Gastrocnemius medialis (tissue), 4 donors: ENCODE measurements at regions not wholly inside any gene's neighbourhood (a gene's known extent, or its start where the extent isn't known, plus 50 kb on each side); places are given as distances from the start of the nearest gene placed in this dataset.

Experiments
- ATAC-seq, 2 donors: fragments of 150-250 bp; one replicate each; pipeline ENCODE4 v1.9.1; 2016
- DNase-seq, 2 donors: peaks; one replicate each; pipeline ENCODE4 v3.0.0-alpha.2; 2019
- H3K27ac ChIP-seq, 4 donors: fragments of 200-600 bp; sonication (generic); 1 replicate in 1 of 4; 2 replicates in 3 of 4; pipeline ENCODE4 v1.5.1; 2016 to 2018; ENCODE audit warnings: mild to moderate bottlenecking in 2 of 4, moderate library complexity in 1 of 4
- H3K27me3 ChIP-seq, 3 donors: fragments of 200-600 bp; sonication (generic) in 2 of 3; 1 replicate in 1 of 3; 2 replicates in 2 of 3; pipeline versions ENCODE4 v1.5.1 to v1.6.0; 2016 to 2019; ENCODE audit warnings: mild to moderate bottlenecking in 1 of 3, moderate library complexity in 1 of 3
- H3K36me3 ChIP-seq, 2 donors: fragments of 200-600 bp; sonication (generic) in 1 of 2; one replicate each; pipeline ENCODE4 v1.5.1; 2017 to 2018
- H3K4me1 ChIP-seq, 2 donors: fragments of 200-600 bp; sonication (generic) in 1 of 2; one replicate each; pipeline ENCODE4 v1.5.1; 2016 to 2017; ENCODE audit warnings: mild to moderate bottlenecking in 2 of 2
- H3K4me3 ChIP-seq, 4 donors: fragments of 200-600 bp; sonication (generic) in 3 of 4; 1 replicate in 1 of 4; 2 replicates in 3 of 4; pipeline ENCODE4 v1.5.1; 2016 to 2019; ENCODE audit warnings: mild to moderate bottlenecking in 2 of 4
- H3K9me3 ChIP-seq, 3 donors: fragments of 200-600 bp; sonication (generic) in 2 of 3; 1 replicate in 1 of 3; 2 replicates in 2 of 3; pipeline ENCODE4 v1.5.1; 2016 to 2019
- POLR2A ChIP-seq, 2 donors: fragments of 450-650 bp; IDR thresholded peaks; one replicate each; pipeline ENCODE4 v1.6.1; 2017; ENCODE audit warnings: antibody characterized with exemption in 2 of 2, mild to moderate bottlenecking in 2 of 2, moderate library complexity in 2 of 2
- in situ Hi-C, 4 donors: fragments of 200-750 bp; cut with MboI; loops; one replicate each; pipeline versions ENCODE4 v1.15.0 to v1.8.0; 2017; ENCODE audit warnings: low sequenced_read_pairs in 4 of 4
- intact Hi-C: fragments of 100-400 bp; cut with DNase I; formaldehyde crosslinking; loops from one replicate; pipeline ENCODE4 v1.15.1; 2023; ENCODE audit warnings: low total_unique reads
- TF ChIP-seq, protein P1 (sequence below), 5 experiments: fragments of 450-650 bp in 3 of 5; fragments of 200-600 bp in 2 of 5; sonication (generic) in 2 of 5; IDR thresholded peaks in 4 of 5; conservative IDR thresholded peaks in 1 of 5; 1 replicate in 4 of 5; 2 replicates in 1 of 5; pipeline ENCODE4 v1.5.1; 2016 to 2019; ENCODE audit warnings: antibody characterized with exemption in 5 of 5, mild to moderate bottlenecking in 3 of 5, moderate library complexity in 3 of 5

DNA sequence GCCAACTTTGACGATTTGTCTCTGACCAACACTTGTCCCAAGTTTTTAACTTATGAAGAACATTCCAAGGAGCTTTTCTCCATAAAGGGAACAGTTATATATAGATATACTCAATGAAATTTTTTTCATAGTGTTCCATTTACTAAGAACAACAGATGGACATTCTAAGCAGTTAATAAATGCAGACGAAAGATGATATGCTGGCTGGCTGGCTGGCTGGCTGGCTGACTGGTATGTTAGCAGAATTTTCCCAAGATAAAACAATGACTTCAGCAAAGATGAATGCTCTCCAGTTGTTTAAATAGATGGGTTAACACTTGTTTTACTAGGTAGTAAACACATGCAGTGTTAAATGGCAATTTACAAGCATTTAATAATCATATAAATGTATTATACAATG lies 62.2 kb downstream of the SPANXN3 start:
- Histone ChIP-seq H3K36me3 (no peaks in the 10 kb centered on the region), H3K4me1 (peaks cover 0 to 8% of the 10 kb centered on the region in 2 donors), H3K9me3 (no peaks in the 10 kb centered on the region), H3K27me3 (no peaks in the 10 kb centered on the region), H3K27ac (no peak overlapping the region), H3K4me3 (no peak overlapping the region)
- no peak for TF ChIP-seq POLR2A (IDR thresholded peaks at IDR 0.05)
- TF ChIP-seq, protein P1, sequence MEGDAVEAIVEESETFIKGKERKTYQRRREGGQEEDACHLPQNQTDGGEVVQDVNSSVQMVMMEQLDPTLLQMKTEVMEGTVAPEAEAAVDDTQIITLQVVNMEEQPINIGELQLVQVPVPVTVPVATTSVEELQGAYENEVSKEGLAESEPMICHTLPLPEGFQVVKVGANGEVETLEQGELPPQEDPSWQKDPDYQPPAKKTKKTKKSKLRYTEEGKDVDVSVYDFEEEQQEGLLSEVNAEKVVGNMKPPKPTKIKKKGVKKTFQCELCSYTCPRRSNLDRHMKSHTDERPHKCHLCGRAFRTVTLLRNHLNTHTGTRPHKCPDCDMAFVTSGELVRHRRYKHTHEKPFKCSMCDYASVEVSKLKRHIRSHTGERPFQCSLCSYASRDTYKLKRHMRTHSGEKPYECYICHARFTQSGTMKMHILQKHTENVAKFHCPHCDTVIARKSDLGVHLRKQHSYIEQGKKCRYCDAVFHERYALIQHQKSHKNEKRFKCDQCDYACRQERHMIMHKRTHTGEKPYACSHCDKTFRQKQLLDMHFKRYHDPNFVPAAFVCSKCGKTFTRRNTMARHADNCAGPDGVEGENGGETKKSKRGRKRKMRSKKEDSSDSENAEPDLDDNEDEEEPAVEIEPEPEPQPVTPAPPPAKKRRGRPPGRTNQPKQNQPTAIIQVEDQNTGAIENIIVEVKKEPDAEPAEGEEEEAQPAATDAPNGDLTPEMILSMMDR (IDR thresholded peaks at IDR 0.05 in 4 of 5, conservative IDR thresholded peaks at IDR 0.05 in 1 of 5): no peak
- in situ Hi-C loops (no loop called here), intact Hi-C loops (no loop called here)
- peak; percentile 56 to 76 for ATAC-seq
- peak in 1 of 2 donors; percentile 14 for DNase-seq

DNA sequence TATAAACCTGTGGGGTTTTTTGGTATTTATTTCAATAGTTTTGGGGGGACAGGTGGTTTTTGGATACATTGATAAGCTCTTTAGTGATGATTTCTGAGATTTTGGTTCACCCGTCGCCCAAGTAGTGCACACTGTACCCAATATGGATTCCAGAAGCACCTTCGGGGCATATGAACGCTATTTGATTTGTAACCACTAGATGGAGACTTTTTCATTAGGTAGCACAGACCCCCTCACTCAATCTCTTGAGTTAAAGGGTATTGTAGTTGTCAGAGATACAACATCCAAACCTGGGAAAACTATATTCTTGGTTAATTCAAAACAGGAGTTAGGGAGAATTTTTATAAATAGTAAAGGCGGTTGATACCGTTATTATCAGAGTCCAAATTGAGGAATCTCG lies 79.8 kb downstream of the SPANXN3 start:
- DNase-seq (no peak), ATAC-seq (no peak)
- Histone ChIP-seq H3K4me3 (no peak overlapping the region), H3K36me3 (no peaks in the 10 kb centered on the region), H3K9me3 (no peaks in the 10 kb centered on the region), H3K27me3 (no peaks in the 10 kb centered on the region), H3K4me1 (no peaks in the 10 kb centered on the region), H3K27ac (no peak overlapping the region)
- in situ Hi-C loops (no loop called here), intact Hi-C loops (loop anchor here (5.0 kb wide), 1 partner anchor 210 kb away; no protein-coding TSS in a partner anchor)
- TF ChIP-seq POLR2A (IDR thresholded peaks at IDR 0.05): no peak
- TF ChIP-seq, protein P1 (IDR thresholded peaks at IDR 0.05 in 4 of 5, conservative IDR thresholded peaks at IDR 0.05 in 1 of 5): peak in 2 of 5 experiments; percentile 32 to 44

DNA sequence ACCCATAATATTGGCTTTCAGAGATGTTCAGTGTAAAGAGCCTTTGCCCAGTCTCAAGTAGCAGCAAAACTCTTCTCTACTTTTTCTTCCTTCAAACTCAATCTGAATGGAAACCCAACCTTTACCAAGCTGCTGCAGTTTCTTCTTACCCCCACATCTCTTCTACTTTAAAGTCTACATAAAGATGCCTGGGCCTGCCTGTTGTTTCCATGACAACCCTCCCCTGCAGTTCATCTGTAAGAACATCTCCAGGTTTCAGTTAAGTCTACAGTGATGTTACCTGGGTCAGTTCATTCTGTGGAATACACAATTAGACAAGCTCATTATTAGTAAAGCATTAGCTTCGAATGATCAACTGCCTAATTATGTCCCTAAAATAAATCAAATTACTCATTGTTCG lies 81.4 kb downstream of the SPANXN3 start:
- Histone ChIP-seq H3K27me3 (no peaks in the 10 kb centered on the region), H3K9me3 (no peaks in the 10 kb centered on the region), H3K27ac (no peak overlapping the region), H3K4me1 (no peaks in the 10 kb centered on the region), H3K36me3 (no peaks in the 10 kb centered on the region), H3K4me3 (no peak overlapping the region)
- ATAC-seq (no peak), DNase-seq (no peak)
- in situ Hi-C loops (no loop called here), intact Hi-C loops (loop anchor here (5.0 kb wide), 1 partner anchor 211 kb away; no protein-coding TSS in a partner anchor)
- TF ChIP-seq, protein P1 (IDR thresholded peaks at IDR 0.05 in 4 of 5, conservative IDR thresholded peaks at IDR 0.05 in 1 of 5): no peak
- TF ChIP-seq POLR2A (IDR thresholded peaks at IDR 0.05): no peak

DNA sequence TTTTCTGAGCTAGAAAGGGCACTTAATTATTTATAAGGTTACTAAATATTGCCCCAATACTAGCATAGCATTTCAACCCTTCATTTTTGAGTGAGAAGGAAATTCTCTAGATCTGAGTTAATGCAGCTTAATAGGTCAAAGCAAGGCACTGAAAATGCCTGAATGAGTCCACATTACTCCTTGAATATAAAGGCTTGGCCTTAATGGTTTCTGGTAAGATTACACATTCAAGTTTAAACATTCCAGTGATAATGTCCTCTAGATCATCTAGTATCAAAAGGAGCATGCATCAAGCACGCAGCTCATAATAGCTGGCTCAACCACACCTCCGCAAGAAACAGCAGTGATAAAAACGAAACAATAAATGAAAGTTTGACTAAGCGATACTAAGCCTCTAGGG lies 87.5 kb downstream of the SPANXN3 start:
- no peak for DNase-seq
- H3K4me1 ChIP-seq: no peaks in the 10 kb centered on the region
- no peak for ATAC-seq
- no peaks in the 10 kb centered on the region for H3K27me3 ChIP-seq
- no peak overlapping the region for H3K27ac ChIP-seq
- no peak overlapping the region for H3K4me3 ChIP-seq
- in situ Hi-C loops (no loop called here), intact Hi-C loops (no loop called here)
- H3K9me3 ChIP-seq: no peaks in the 10 kb centered on the region
- H3K36me3 ChIP-seq: no peaks in the 10 kb centered on the region
- TF ChIP-seq POLR2A (IDR thresholded peaks at IDR 0.05): no peak
- TF ChIP-seq, protein P1 (IDR thresholded peaks at IDR 0.05 in 4 of 5, conservative IDR thresholded peaks at IDR 0.05 in 1 of 5): no peak

DNA sequence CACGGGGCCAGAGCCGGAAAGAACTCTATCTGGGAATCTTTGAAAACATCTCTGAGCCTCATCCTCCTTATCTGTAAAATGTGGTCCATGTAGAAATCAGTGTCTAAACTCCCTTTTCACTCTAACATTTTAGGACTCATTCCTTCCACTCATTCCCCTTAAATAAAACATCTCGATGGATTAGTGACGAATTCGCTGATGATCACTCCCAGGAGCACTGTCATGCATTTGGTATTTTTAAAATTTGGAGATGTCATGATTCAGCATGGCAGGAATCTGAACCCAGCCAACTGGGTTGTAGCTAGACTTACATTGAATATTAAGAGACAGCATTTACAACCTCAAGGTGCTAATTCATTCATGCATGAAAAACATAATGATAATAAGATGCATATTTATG lies 88.1 kb downstream of the SPANXN3 start:
- ATAC-seq (no peak), DNase-seq (no peak)
- intact Hi-C loops: no loop called here
- TF ChIP-seq POLR2A (IDR thresholded peaks at IDR 0.05): no peak
- TF ChIP-seq, protein P1 (IDR thresholded peaks at IDR 0.05 in 4 of 5, conservative IDR thresholded peaks at IDR 0.05 in 1 of 5): no peak
- Histone ChIP-seq H3K9me3 (no peaks in the 10 kb centered on the region), H3K27me3 (no peaks in the 10 kb centered on the region), H3K36me3 (no peaks in the 10 kb centered on the region), H3K4me1 (no peaks in the 10 kb centered on the region), H3K27ac (no peak overlapping the region), H3K4me3 (no peak overlapping the region)
- in situ Hi-C loops: no loop called here
